IMR-90 (cell line): ENCODE measurements at regions not wholly inside any gene's neighbourhood (a gene's known extent, or its start where the extent isn't known, plus 50 kb on each side); places are given as distances from the start of the nearest gene placed in this dataset.

Source experiments
- ATAC-seq: fragments of 200-7000 bp; cut with Tn5 transposase; 2 replicates; pipeline ENCODE4 v1.9.1; 2020; ENCODE audit warnings: low read depth, mild to moderate bottlenecking, moderate library complexity
- BruUV-seq: library from RNA; stranded (reverse); fragments of 400-500 nt; replicated peaks from 2 replicates; lab custom pipeline; 2021; lab: Mats Ljungman, UMichigan
- CTCF ChIA-PET: fragments of 300-600 bp; formaldehyde crosslinking; extraction: SDS; loops from one replicate; lab custom pipeline; 2021; ENCODE audit warnings: antibody characterized with exemption; lab: Yijun Ruan, JAX
- POLR2A ChIA-PET: fragments of 300-600 bp; sonication (Branson Sonifier 250); formaldehyde crosslinking; loops from one replicate; lab custom pipeline; 2022; ENCODE audit warnings: antibody characterized with exemption; ENCODE audit not compliant: unreplicated experiment; lab: Charles Lee
- DNase-seq: peaks from one replicate; pipeline ENCODE4 v3.0.0; 2013
- H2AFZ ChIP-seq: replicated peaks from 2 replicates; pipeline ENCODE3; 2013; ENCODE audit warnings: low read length, mild to moderate bottlenecking; ENCODE audit not compliant: poor library complexity
- H2AK5ac ChIP-seq: 2 replicates; pipeline ENCODE4 v1.6.1; 2013; ENCODE audit warnings: low read depth, low read length, inconsistent platforms
- H2AK9ac ChIP-seq: replicated peaks from 2 replicates; pipeline ENCODE3; 2013; ENCODE audit warnings: mild to moderate bottlenecking, low read depth, low read length, moderate library complexity; ENCODE audit not compliant: poor library complexity
- H2BK120ac ChIP-seq: 2 replicates; pipeline ENCODE4 v1.6.1; 2013; ENCODE audit warnings: low read depth, low read length, inconsistent platforms
- H2BK15ac ChIP-seq: 3 replicates; pipeline ENCODE4 v1.6.1; 2013; ENCODE audit warnings: low read depth, low read length, inconsistent platforms
- H2BK20ac ChIP-seq: 2 replicates; pipeline ENCODE4 v1.6.1; 2013; ENCODE audit warnings: low read depth, mild to moderate bottlenecking, inconsistent platforms, low read length, moderate library complexity
- H2BK5ac ChIP-seq: 2 replicates; pipeline ENCODE4 v1.6.1; 2013; ENCODE audit warnings: mild to moderate bottlenecking, low read depth, low read length, inconsistent platforms; ENCODE audit not compliant: poor library complexity, severe bottlenecking
- H3K14ac ChIP-seq: replicated peaks from 2 replicates; pipeline ENCODE4 v1.6.1; 2013; ENCODE audit warnings: low read depth, low read length, inconsistent platforms
- H3K18ac ChIP-seq: 2 replicates; pipeline ENCODE4 v1.6.1; 2013; ENCODE audit warnings: low read depth, low read length, control low read depth
- H3K23ac ChIP-seq: 2 replicates; pipeline ENCODE4 v1.6.1; 2013; ENCODE audit warnings: low read depth, low read length, inconsistent platforms
- H3K27ac ChIP-seq: 2 replicates; pipeline ENCODE4 v1.5.1; 2013; ENCODE audit warnings: mild to moderate bottlenecking, control low read depth, low read length; ENCODE audit not compliant: insufficient read depth
- H3K27me3 ChIP-seq: 2 replicates; pipeline ENCODE4 v1.6.1; 2013; ENCODE audit warnings: low read length; ENCODE audit not compliant: control insufficient read depth, insufficient read depth
- H3K36me3 ChIP-seq: 2 replicates; pipeline ENCODE4 v1.6.1; 2013; ENCODE audit warnings: low read length, mixed read lengths; ENCODE audit not compliant: control insufficient read depth, insufficient read depth
- H3K4ac ChIP-seq: 2 replicates; pipeline ENCODE4 v1.6.1; 2013; ENCODE audit warnings: low read depth, low read length, inconsistent platforms
- H3K4me1 ChIP-seq: 2 replicates; pipeline ENCODE4 v1.6.1; 2013; ENCODE audit warnings: low read length, mixed read lengths; ENCODE audit not compliant: control insufficient read depth, insufficient read depth
- H3K4me2 ChIP-seq: 2 replicates; pipeline ENCODE4 v1.6.1; 2013; ENCODE audit warnings: low read depth, mild to moderate bottlenecking, control low read depth, low read length, moderate library complexity
- H3K4me3 ChIP-seq: 2 replicates; pipeline ENCODE4 v1.5.1; 2013; ENCODE audit warnings: low read depth, mild to moderate bottlenecking, control low read depth, low read length, moderate library complexity; ENCODE audit not compliant: insufficient read depth
- H3K56ac ChIP-seq: 2 replicates; pipeline ENCODE4 v1.6.1; 2013; ENCODE audit warnings: low read length, inconsistent platforms; ENCODE audit not compliant: insufficient read depth; ENCODE audit errors: extremely low read depth
- H3K79me1 ChIP-seq, 2 experiments: 2 replicates each; pipeline ENCODE4 v1.6.1; 2013; ENCODE audit warnings: low read length in 2 of 2, inconsistent platforms in 1 of 2, low read depth in 1 of 2
- H3K9ac ChIP-seq: 2 replicates; pipeline ENCODE4 v1.6.1; 2013; ENCODE audit warnings: low read depth, low read length, control low read depth
- H3K9me1 ChIP-seq: 2 replicates; pipeline ENCODE4 v1.6.1; 2013; ENCODE audit warnings: low read length, inconsistent platforms; ENCODE audit not compliant: insufficient read depth
- H3K9me3 ChIP-seq: 2 replicates; pipeline ENCODE4 v1.6.1; 2013; ENCODE audit warnings: low read length; ENCODE audit not compliant: control insufficient read depth, insufficient read depth
- H4K20me1 ChIP-seq: 2 replicates; pipeline ENCODE4 v1.6.1; 2013; ENCODE audit warnings: low read length, inconsistent platforms; ENCODE audit not compliant: insufficient read depth
- H4K5ac ChIP-seq: 2 replicates; pipeline ENCODE4 v1.6.1; 2013; ENCODE audit warnings: mild to moderate bottlenecking, low read depth, low read length, control low read depth
- H4K8ac ChIP-seq, 2 experiments: 2 replicates each; pipeline ENCODE4 v1.6.1; 2013; ENCODE audit warnings: low read depth in 2 of 2, low read length in 2 of 2, control low read depth in 1 of 2, inconsistent platforms in 1 of 2
- H4K91ac ChIP-seq: 2 replicates; pipeline ENCODE4 v1.6.1; 2013; ENCODE audit warnings: low read depth, low read length, inconsistent platforms; ENCODE audit not compliant: insufficient read depth
- BHLHE40 ChIP-seq: fragments of 150-350 bp; IDR thresholded peaks from 2 replicates; pipeline ENCODE4 v1.6.1; 2016; ENCODE audit warnings: mild to moderate bottlenecking, low read depth, low read length
- CEBPB ChIP-seq: IDR thresholded peaks from 2 replicates; pipeline ENCODE4 v1.6.1; 2012; ENCODE audit warnings: low read depth, low read length, improper control_type of control experiment
- CHD1 ChIP-seq: IDR thresholded peaks from 2 replicates; pipeline ENCODE4 v1.6.1; 2012; ENCODE audit warnings: low read depth, low read length, improper control_type of control experiment
- CTCF ChIP-seq: conservative IDR thresholded peaks from 2 replicates; pipeline ENCODE4 v1.5.1; 2012; ENCODE audit warnings: mild to moderate bottlenecking, low read depth, low read length, improper control_type of control experiment
- ELK1 ChIP-seq: fragments of 150-350 bp; IDR thresholded peaks from 2 replicates; pipeline ENCODE4 v1.6.1; 2016; ENCODE audit warnings: low read depth, mild to moderate bottlenecking, low read length, moderate library complexity, borderline replicate concordance
- FOS ChIP-seq: fragments of 150-350 bp; IDR thresholded peaks from 2 replicates; pipeline ENCODE4 v1.6.1; 2016; ENCODE audit warnings: low read depth, low read length
- MAFK ChIP-seq: IDR thresholded peaks from 2 replicates; pipeline ENCODE4 v1.6.1; 2012; ENCODE audit warnings: low read depth, low read length, improper control_type of control experiment
- MAZ ChIP-seq: IDR thresholded peaks from 2 replicates; pipeline ENCODE4 v1.6.1; 2012; ENCODE audit warnings: low read depth, mild to moderate bottlenecking, low read length, improper control_type of control experiment, moderate library complexity, borderline replicate concordance
- MXI1 ChIP-seq: IDR thresholded peaks from 2 replicates; pipeline ENCODE4 v1.6.1; 2012; ENCODE audit warnings: low read depth, mild to moderate bottlenecking, low read length, moderate library complexity, borderline replicate concordance
- NFE2L2 ChIP-seq: fragments of 150-350 bp; IDR thresholded peaks from 2 replicates; pipeline ENCODE4 v1.6.1; 2016; ENCODE audit warnings: low read depth, mild to moderate bottlenecking, low read length
- POLR2A ChIP-seq: IDR thresholded peaks from 2 replicates; pipeline ENCODE4 v1.6.1; 2012; ENCODE audit warnings: mild to moderate bottlenecking, low read depth, low read length
- RAD21 ChIP-seq: IDR thresholded peaks from 2 replicates; pipeline ENCODE4 v1.6.1; 2012; ENCODE audit warnings: low read length, improper control_type of control experiment
- RCOR1 ChIP-seq: IDR thresholded peaks from 2 replicates; pipeline ENCODE4 v1.6.1; 2012; ENCODE audit warnings: mild to moderate bottlenecking, low read length, improper control_type of control experiment; ENCODE audit not compliant: insufficient replicate concordance
- RFX5 ChIP-seq: IDR thresholded peaks from 2 replicates; pipeline ENCODE4 v1.8.0; 2012; ENCODE audit warnings: low read depth, mild to moderate bottlenecking, low read length, moderate library complexity
- SMC3 ChIP-seq: fragments of 150-350 bp; IDR thresholded peaks from 2 replicates; pipeline ENCODE4 v1.6.1; 2016; ENCODE audit warnings: low read depth, mild to moderate bottlenecking, antibody characterized with exemption, low read length, moderate library complexity
- WGBS, 2 experiments: methylation state at CpG; one replicate each; pipeline versions ENCODE4 v1.1.5 to v1.1.7; 2013; ENCODE audit warnings: missing lambda C conversion rate in 2 of 2; ENCODE audit not compliant: insufficient read length in 1 of 2; ENCODE audit errors: extremely low coverage in 2 of 2; 5-methylcytosine and 5-hydroxymethylcytosine counted together
- dilution Hi-C: fragments of 300-500 bp; cut with HindIII; formaldehyde crosslinking; loops from one replicate; pipeline ENCODE4 v1.14.3; 2018; ENCODE audit warnings: low sequenced_read_pairs; ENCODE audit not compliant: unreplicated experiment
- in situ Hi-C: fragments of 300-500 bp; cut with MboI; formaldehyde crosslinking; loops from 3 replicates; pipeline ENCODE4 v1.14.3; 2019; ENCODE audit warnings: low sequenced_read_pairs, inconsistent platforms, mixed read lengths
- intact Hi-C: fragments of 100-400 bp; cut with micrococcal nuclease; formaldehyde crosslinking; loops from 2 replicates; pipeline ENCODE4 v1.10.0; 2022
- TF ChIP-seq, protein P1 (sequence below): fragments of 150-350 bp; IDR thresholded peaks from 2 replicates; pipeline ENCODE4 v1.6.1; 2017; ENCODE audit warnings: mild to moderate bottlenecking, antibody characterized with exemption, low read length, low read depth

GRCh38 chr2:145930318-145930717 lies 1410.4 kb upstream of the ZEB2 start:
- intact Hi-C loops, result loop anchor here (5.0 kb wide), 1 partner anchor 732 kb away; no protein-coding TSS in a partner anchor
- no CpG with 5 or more reads among the region's 2 CpGs for WGBS, 2 experiments
- H2BK20ac ChIP-seq, result no peak overlapping the region

More at GRCh38 chr2:145930318-145930717, 1410.4 kb upstream of the ZEB2 start:
- Histone ChIP-seq H3K18ac (no peak overlapping the region), H2AK9ac (no peak overlapping the region), H3K79me1 (no peaks in the 10 kb centered on the region), H3K23ac (no peak overlapping the region), H3K4me3 (no peak overlapping the region), H2AFZ (no peak overlapping the region), H2BK15ac (no peak overlapping the region), H3K27me3 (no peaks in the 10 kb centered on the region), H3K36me3 (no peaks in the 10 kb centered on the region), H3K9me1 (no peaks in the 10 kb centered on the region), H3K4ac (no peak overlapping the region), H3K9ac (no peak overlapping the region), H2AK5ac (no peak overlapping the region), H2BK5ac (no peak overlapping the region), H2BK120ac (no peak overlapping the region), H4K5ac (no peak overlapping the region), H3K14ac (no peak overlapping the region), H3K4me1 (no peaks in the 10 kb centered on the region), H3K27ac (no peak overlapping the region), H3K56ac (no peak overlapping the region), H4K8ac (no peak overlapping the region), H4K20me1 (no peaks in the 10 kb centered on the region), H3K9me3 (no peaks in the 10 kb centered on the region), H4K91ac (no peak overlapping the region), H3K4me2 (no peak overlapping the region)
- CTCF ChIA-PET, result no interaction called here
- in situ Hi-C loops, result no loop called here
- TF ChIP-seq, protein P1, sequence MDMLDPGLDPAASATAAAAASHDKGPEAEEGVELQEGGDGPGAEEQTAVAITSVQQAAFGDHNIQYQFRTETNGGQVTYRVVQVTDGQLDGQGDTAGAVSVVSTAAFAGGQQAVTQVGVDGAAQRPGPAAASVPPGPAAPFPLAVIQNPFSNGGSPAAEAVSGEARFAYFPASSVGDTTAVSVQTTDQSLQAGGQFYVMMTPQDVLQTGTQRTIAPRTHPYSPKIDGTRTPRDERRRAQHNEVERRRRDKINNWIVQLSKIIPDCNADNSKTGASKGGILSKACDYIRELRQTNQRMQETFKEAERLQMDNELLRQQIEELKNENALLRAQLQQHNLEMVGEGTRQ, result no peak
- TF ChIP-seq MXI1, result no peak
- no peak for TF ChIP-seq CTCF
- no peak for TF ChIP-seq FOS
- TF ChIP-seq CHD1, result no peak
- TF ChIP-seq RCOR1, result no peak
- no peak for TF ChIP-seq BHLHE40
- TF ChIP-seq MAZ, result no peak
- TF ChIP-seq RFX5, result no peak
- no peak for TF ChIP-seq POLR2A
- TF ChIP-seq SMC3, result no peak
- TF ChIP-seq ELK1, result no peak
- TF ChIP-seq RAD21, result no peak
- no peak for TF ChIP-seq CEBPB
- no peak for TF ChIP-seq NFE2L2
- TF ChIP-seq MAFK, result no peak
- POLR2A ChIA-PET, result no interaction called here
- no peak for ATAC-seq
- DNase-seq, result no peak
- BruUV-seq, result no TSS peak
- dilution Hi-C loops, result no loop called here
